ENCODE measurements at regions not wholly inside any gene's neighbourhood (a gene's known extent, or its start where the extent isn't known, plus 50 kb on each side); places are given as distances from the start of the nearest gene placed in this dataset.

DNA sequence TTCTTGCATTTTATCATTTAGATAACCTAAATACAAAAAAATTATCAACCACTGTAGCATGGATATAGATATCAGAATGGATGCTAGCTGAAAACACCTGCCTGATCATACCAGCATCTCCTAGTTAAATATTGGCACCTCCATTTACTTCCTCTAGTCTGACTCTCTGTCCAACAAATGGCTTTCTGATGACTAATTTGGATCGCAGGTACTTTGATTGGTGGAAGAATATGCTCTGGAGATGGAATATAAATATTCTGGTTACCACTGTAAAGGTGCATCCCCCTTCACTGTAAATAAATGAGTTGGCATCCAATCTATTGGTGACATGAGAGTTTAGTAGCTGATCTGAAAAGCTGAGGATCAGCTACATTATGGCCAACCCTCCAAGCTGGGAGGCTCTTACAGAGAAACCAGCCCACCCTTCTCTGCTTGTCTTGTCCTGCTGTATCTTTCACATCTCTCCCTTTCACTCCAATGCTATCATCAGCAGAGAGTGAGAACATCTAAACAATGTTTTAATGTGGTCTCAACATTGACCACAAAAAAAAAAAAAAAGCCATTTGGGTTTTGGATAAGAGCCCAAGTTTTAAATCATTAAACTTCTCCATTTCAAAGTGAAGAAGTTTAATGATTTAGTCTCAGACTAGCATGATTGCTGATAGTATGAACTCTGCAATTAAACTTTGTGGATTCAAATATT is 90.5 kb downstream of the PMAIP1 start:
- TF ChIP-seq, protein P1, sequence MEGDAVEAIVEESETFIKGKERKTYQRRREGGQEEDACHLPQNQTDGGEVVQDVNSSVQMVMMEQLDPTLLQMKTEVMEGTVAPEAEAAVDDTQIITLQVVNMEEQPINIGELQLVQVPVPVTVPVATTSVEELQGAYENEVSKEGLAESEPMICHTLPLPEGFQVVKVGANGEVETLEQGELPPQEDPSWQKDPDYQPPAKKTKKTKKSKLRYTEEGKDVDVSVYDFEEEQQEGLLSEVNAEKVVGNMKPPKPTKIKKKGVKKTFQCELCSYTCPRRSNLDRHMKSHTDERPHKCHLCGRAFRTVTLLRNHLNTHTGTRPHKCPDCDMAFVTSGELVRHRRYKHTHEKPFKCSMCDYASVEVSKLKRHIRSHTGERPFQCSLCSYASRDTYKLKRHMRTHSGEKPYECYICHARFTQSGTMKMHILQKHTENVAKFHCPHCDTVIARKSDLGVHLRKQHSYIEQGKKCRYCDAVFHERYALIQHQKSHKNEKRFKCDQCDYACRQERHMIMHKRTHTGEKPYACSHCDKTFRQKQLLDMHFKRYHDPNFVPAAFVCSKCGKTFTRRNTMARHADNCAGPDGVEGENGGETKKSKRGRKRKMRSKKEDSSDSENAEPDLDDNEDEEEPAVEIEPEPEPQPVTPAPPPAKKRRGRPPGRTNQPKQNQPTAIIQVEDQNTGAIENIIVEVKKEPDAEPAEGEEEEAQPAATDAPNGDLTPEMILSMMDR (IDR thresholded peaks at IDR 0.05; ENCODE audit: insufficient read depth, low read length, poor library complexity, severe bottlenecking): no peak
- TF ChIP-seq EZH2phosphoT487 (conservative IDR thresholded peaks at IDR 0.05; ENCODE audit: low read length): no peak
